ENCODE measurements at regions not wholly inside any gene's neighbourhood (a gene's known extent, or its start where the extent isn't known, plus 50 kb on each side); places are given as distances from the start of the nearest gene placed in this dataset.

- TF ChIP-seq, protein P1, sequence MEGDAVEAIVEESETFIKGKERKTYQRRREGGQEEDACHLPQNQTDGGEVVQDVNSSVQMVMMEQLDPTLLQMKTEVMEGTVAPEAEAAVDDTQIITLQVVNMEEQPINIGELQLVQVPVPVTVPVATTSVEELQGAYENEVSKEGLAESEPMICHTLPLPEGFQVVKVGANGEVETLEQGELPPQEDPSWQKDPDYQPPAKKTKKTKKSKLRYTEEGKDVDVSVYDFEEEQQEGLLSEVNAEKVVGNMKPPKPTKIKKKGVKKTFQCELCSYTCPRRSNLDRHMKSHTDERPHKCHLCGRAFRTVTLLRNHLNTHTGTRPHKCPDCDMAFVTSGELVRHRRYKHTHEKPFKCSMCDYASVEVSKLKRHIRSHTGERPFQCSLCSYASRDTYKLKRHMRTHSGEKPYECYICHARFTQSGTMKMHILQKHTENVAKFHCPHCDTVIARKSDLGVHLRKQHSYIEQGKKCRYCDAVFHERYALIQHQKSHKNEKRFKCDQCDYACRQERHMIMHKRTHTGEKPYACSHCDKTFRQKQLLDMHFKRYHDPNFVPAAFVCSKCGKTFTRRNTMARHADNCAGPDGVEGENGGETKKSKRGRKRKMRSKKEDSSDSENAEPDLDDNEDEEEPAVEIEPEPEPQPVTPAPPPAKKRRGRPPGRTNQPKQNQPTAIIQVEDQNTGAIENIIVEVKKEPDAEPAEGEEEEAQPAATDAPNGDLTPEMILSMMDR (IDR thresholded peaks at IDR 0.05; ENCODE audit: low read depth, low read length), result no peak
- no peak overlapping the region for H3K4me3 ChIP-seq (replicated peaks in 1 of 2; ENCODE audit: low read depth in 2 of 2, low read length in 2 of 2)
- DNase-seq (ENCODE audit: low read depth in 2 of 2), result no peak
Measured at GRCh38 chr16:9197957-9198661, 106.7 kb downstream of the HAPSTR1 start.

- DNase-seq (ENCODE audit: low read depth in 2 of 2), result no peak
- no peak overlapping the region for H3K4me3 ChIP-seq (replicated peaks in 1 of 2; ENCODE audit: low read depth in 2 of 2, low read length in 2 of 2)
- TF ChIP-seq, protein P1 (IDR thresholded peaks at IDR 0.05; ENCODE audit: low read depth, low read length), result no peak
Measured at GRCh38 chr16:9199311-9199710, 107.9 kb downstream of the HAPSTR1 start.

DNA sequence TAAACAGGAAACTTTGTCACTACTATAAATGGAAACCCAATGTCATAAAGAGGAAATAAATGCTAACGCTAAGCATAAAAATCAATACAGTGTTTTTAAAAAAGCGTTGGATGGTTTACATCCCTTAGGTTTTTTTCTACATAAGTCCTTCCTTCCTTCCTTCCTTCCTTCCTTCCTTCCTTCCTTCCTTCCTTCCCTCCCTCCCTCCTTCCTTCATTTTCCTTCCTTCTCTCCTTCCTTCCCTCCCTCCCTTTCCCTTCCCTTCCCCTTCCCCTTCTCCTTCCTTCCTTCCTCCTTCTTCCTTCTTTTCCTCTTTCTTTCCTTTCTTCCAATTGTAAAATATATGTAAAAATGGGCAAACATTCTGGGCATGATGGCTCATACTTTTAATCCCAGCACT is 108.3 kb downstream of the HAPSTR1 start:
- TF ChIP-seq, protein P1 (IDR thresholded peaks at IDR 0.05; ENCODE audit: low read depth, low read length), result no peak
- DNase-seq (ENCODE audit: low read depth in 2 of 2), result no peak
- H3K4me3 ChIP-seq (replicated peaks in 1 of 2; ENCODE audit: low read depth in 2 of 2, low read length in 2 of 2), result no peak overlapping the region

- no peak for DNase-seq (ENCODE audit: low read depth in 2 of 2)
- no peak overlapping the region for H3K4me3 ChIP-seq (replicated peaks in 1 of 2; ENCODE audit: low read depth in 2 of 2, low read length in 2 of 2)
Measured at GRCh38 chr16:9203956-9204355, 112.5 kb downstream of the HAPSTR1 start.

DNA sequence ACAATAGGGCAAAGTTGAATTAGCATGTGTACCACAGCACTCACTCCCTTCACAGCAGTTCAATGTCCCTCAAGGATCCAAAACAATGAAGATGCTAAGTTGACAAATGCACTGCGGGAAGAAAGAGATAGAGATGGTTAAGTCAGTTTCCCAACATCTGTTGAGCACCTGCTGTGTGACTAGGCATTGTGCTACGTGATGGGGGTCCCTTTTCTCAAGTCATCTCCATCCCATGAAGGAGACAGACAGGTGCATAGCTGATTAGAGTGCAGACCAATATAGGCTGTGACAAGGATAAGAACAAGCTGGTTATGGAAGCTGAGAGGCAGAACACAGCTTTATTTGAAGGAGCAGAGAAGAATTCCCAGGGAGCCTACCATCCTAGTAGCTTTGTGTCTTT is 114.2 kb downstream of the HAPSTR1 start:
- H3K4me3 ChIP-seq (replicated peaks in 1 of 2; ENCODE audit: low read depth in 2 of 2, low read length in 2 of 2), result no peak overlapping the region
- TF ChIP-seq, protein P1 (IDR thresholded peaks at IDR 0.05; ENCODE audit: low read depth, low read length), result no peak
- DNase-seq (ENCODE audit: low read depth in 2 of 2), result no peak

More at GRCh38 chr16:9203956-9204355, 112.5 kb downstream of the HAPSTR1 start:
- TF ChIP-seq, protein P1 (IDR thresholded peaks at IDR 0.05; ENCODE audit: low read depth, low read length), result no peak

DNA sequence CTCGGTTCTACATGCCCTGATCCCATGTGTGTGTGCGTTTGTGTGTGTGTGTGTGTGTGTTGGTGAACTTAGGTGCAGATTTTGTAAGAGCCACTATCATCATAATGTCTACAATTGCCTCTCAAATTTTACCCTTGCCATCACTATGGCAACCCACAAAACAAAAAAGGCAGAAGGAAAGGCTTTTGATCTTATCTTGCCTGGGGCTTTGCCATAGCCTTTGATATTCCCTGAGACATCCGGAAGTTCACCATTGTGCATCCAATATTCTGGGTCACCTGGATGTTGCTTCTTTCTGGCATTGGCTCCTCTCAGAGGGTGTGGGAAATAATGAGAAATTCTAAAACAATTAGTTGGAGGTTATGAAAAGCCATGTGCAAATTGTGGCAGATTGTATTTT is 114.7 kb downstream of the HAPSTR1 start:
- H3K4me3 ChIP-seq (replicated peaks in 1 of 2; ENCODE audit: low read depth in 2 of 2, low read length in 2 of 2), result no peak overlapping the region
- TF ChIP-seq, protein P1 (IDR thresholded peaks at IDR 0.05; ENCODE audit: low read depth, low read length), result no peak
- DNase-seq (ENCODE audit: low read depth in 2 of 2), result no peak

- DNase-seq (ENCODE audit: low read depth in 2 of 2), result no peak
- H3K4me3 ChIP-seq (replicated peaks in 1 of 2; ENCODE audit: low read depth in 2 of 2, low read length in 2 of 2), result no peak overlapping the region
- TF ChIP-seq, protein P1 (IDR thresholded peaks at IDR 0.05; ENCODE audit: low read depth, low read length), result no peak
Measured at GRCh38 chr16:9212621-9213020, 121.2 kb downstream of the HAPSTR1 start.
